ENCODE measurements at regions not wholly inside any gene's neighbourhood (a gene's known extent, or its start where the extent isn't known, plus 50 kb on each side); places are given as distances from the start of the nearest gene placed in this dataset.

GRCh38 chr15:35936284-35936683 lies 390.3 kb upstream of the DPH6 start:
- Histone ChIP-seq H3K56ac (ENCODE audit: insufficient read length, low read depth, low read length) (no peak overlapping the region), H3K14ac (ENCODE audit: insufficient read depth, low read length) (no peak overlapping the region), H2BK20ac (ENCODE audit: low read depth, low read length, poor library complexity, severe bottlenecking) (no peak overlapping the region), H3K18ac (ENCODE audit: insufficient read length, low read depth, low read length) (no peak overlapping the region), H2BK120ac (ENCODE audit: low read depth, low read length, poor library complexity, severe bottlenecking) (no peak overlapping the region), H4K8ac (replicated peaks; ENCODE audit: insufficient read length, low read depth, low read length) (no peak overlapping the region), H2BK5ac (ENCODE audit: insufficient read length, low read length) (no peak overlapping the region), H4K5ac (ENCODE audit: insufficient read length, low read depth, low read length) (no peak overlapping the region), H3T11ph (ENCODE audit: low read length) (no peak overlapping the region), H4K91ac (ENCODE audit: insufficient read length, low read depth, low read length) (no peak overlapping the region), H2BK15ac (ENCODE audit: low read depth, low read length) (no peak overlapping the region), H3K23me2 (ENCODE audit: insufficient read length, low read depth, low read length, poor library complexity, severe bottlenecking) (no peaks in the 10 kb centered on the region), H3K4ac (ENCODE audit: low read depth, low read length) (no peak overlapping the region), H2BK12ac (ENCODE audit: insufficient read length, low read depth, low read length) (no peak overlapping the region), H3K9me3 (ENCODE audit: control insufficient read depth, low read depth, low read length) (no peaks in the 10 kb centered on the region), H2AFZ (ENCODE audit: low read length) (no peak overlapping the region), H3K9ac (ENCODE audit: extremely low read depth, insufficient read length, low read length) (no peak overlapping the region), H3K79me2 (ENCODE audit: insufficient read depth, low read length) (no peaks in the 10 kb centered on the region), H3K27me3 (ENCODE audit: insufficient read depth, low read length) (no peaks in the 10 kb centered on the region), H3K27ac (ENCODE audit: insufficient read length, low read depth, low read length) (no peak overlapping the region), H3K4me2 (ENCODE audit: insufficient read depth, insufficient read length, low read length) (no peak overlapping the region), H3K23ac (ENCODE audit: insufficient read length, low read depth, low read length) (no peak overlapping the region), H2AK5ac (ENCODE audit: insufficient read length, low read length) (no peak overlapping the region), H3K79me1 (ENCODE audit: insufficient read depth, low read depth, low read length, poor library complexity, severe bottlenecking) (no peaks in the 10 kb centered on the region), H3K4me1 (ENCODE audit: insufficient read depth, low read length) (no peaks in the 10 kb centered on the region), H4K20me1 (ENCODE audit: control insufficient read depth, insufficient read depth, insufficient read length) (no peaks in the 10 kb centered on the region)
- Mint-ChIP-seq H3K27ac (no peak overlapping the region), H3K27me3 (ENCODE audit: low read depth) (no peaks in the 10 kb centered on the region), H3K9me3 (no peaks in the 10 kb centered on the region), H3K4me1 (no peaks in the 10 kb centered on the region), H3K4me3 (no peak overlapping the region), H3K36me3 (ENCODE audit: insufficient read depth in 1 of 3, low read depth in 3 of 3) (no peaks in the 10 kb centered on the region)
- WGBS (ENCODE audit: extremely low coverage, insufficient read length, low lambda C conversion rate) = no CpG with 5 or more reads among the region's 2 CpGs
- no peak for DNase-seq
- no peak for TF ChIP-seq CTCF (conservative IDR thresholded peaks at IDR 0.05)

Data from H9 (cell line).